SK-N-MC (cell line): ENCODE measurements at regions not wholly inside any gene's neighbourhood (a gene's known extent, or its start where the extent isn't known, plus 50 kb on each side); places are given as distances from the start of the nearest gene placed in this dataset.

Experiments
- EZH2 ChIP-seq: fragments of 200-600 bp; sonication (generic); IDR thresholded peaks from one replicate; pipeline ENCODE4 v1.6.1; 2017; ENCODE audit warnings: antibody characterized with exemption
- POLR2AphosphoS5 ChIP-seq: IDR thresholded peaks from 2 replicates; pipeline ENCODE4 v1.6.1; 2012; ENCODE audit warnings: mild to moderate bottlenecking, low read depth, low read length, borderline replicate concordance

GRCh38 chr20:57802765-57803507 is 93.1 kb upstream of the PMEPA1 start:
- TF ChIP-seq POLR2AphosphoS5 (no peak), EZH2 (no peak)
